Panc1 (cell line): ENCODE measurements at regions not wholly inside any gene's neighbourhood (a gene's known extent, or its start where the extent isn't known, plus 50 kb on each side); places are given as distances from the start of the nearest gene placed in this dataset.
"Not testable (repeated sequence)": the region's sequence is repeated elsewhere in the genome, so short reads cannot be mapped to it uniquely, and the experiment has no call there.

Source experiments
- POLR2AphosphoS5 ChIP-seq: IDR thresholded peaks from 2 replicates; pipeline ENCODE4 v1.6.1; 2012; ENCODE audit warnings: mild to moderate bottlenecking, low read depth, low read length, moderate library complexity
- TF ChIP-seq, protein P1 (sequence below): fragments of 450-650 bp; IDR thresholded peaks from 2 replicates; pipeline ENCODE4 v1.5.1; 2017; ENCODE audit warnings: mild to moderate bottlenecking

GRCh38 chr2:107146645-107147044 is 260.7 kb upstream of the ST6GAL2 start:
- TF ChIP-seq, protein P1, sequence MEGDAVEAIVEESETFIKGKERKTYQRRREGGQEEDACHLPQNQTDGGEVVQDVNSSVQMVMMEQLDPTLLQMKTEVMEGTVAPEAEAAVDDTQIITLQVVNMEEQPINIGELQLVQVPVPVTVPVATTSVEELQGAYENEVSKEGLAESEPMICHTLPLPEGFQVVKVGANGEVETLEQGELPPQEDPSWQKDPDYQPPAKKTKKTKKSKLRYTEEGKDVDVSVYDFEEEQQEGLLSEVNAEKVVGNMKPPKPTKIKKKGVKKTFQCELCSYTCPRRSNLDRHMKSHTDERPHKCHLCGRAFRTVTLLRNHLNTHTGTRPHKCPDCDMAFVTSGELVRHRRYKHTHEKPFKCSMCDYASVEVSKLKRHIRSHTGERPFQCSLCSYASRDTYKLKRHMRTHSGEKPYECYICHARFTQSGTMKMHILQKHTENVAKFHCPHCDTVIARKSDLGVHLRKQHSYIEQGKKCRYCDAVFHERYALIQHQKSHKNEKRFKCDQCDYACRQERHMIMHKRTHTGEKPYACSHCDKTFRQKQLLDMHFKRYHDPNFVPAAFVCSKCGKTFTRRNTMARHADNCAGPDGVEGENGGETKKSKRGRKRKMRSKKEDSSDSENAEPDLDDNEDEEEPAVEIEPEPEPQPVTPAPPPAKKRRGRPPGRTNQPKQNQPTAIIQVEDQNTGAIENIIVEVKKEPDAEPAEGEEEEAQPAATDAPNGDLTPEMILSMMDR: not testable (repeated sequence)
- TF ChIP-seq POLR2AphosphoS5: not testable (repeated sequence)
